AG09319 (cell line): ENCODE measurements at regions not wholly inside any gene's neighbourhood (a gene's known extent, or its start where the extent isn't known, plus 50 kb on each side); places are given as distances from the start of the nearest gene placed in this dataset.

Experiments
- DNase-seq: peaks from one replicate; pipeline ENCODE4 v3.0.0-alpha.2; 2010; ENCODE audit warnings: low read depth; ENCODE audit errors: extremely low read depth
- TF ChIP-seq, protein P1 (sequence below): IDR thresholded peaks from 2 replicates; pipeline ENCODE4 v1.5.1; 2011; ENCODE audit warnings: low read depth, mild to moderate bottlenecking, inconsistent platforms, low read length, moderate library complexity

DNA sequence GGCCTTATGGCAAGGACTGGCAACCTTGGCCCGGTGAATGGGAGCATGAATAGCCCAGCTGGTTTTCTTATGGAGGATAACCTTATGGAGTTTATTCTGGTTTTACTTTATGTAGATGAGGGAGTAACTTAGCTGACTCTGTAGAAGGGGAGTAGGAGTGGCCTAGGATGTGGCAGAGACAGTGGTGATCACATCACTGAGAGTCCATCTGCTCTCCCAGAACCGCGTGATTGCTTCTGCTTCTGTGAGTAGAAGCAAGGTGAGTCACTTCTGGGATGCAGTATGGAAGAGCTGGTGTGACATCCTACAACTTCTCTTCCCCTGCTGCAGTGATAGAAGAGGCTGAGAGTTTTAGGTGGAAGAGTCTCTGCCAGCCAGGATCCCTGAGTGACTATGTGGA is 129.2 kb downstream of the RPS24 start:
- no peak for DNase-seq
- TF ChIP-seq, protein P1, sequence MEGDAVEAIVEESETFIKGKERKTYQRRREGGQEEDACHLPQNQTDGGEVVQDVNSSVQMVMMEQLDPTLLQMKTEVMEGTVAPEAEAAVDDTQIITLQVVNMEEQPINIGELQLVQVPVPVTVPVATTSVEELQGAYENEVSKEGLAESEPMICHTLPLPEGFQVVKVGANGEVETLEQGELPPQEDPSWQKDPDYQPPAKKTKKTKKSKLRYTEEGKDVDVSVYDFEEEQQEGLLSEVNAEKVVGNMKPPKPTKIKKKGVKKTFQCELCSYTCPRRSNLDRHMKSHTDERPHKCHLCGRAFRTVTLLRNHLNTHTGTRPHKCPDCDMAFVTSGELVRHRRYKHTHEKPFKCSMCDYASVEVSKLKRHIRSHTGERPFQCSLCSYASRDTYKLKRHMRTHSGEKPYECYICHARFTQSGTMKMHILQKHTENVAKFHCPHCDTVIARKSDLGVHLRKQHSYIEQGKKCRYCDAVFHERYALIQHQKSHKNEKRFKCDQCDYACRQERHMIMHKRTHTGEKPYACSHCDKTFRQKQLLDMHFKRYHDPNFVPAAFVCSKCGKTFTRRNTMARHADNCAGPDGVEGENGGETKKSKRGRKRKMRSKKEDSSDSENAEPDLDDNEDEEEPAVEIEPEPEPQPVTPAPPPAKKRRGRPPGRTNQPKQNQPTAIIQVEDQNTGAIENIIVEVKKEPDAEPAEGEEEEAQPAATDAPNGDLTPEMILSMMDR = no peak

DNA sequence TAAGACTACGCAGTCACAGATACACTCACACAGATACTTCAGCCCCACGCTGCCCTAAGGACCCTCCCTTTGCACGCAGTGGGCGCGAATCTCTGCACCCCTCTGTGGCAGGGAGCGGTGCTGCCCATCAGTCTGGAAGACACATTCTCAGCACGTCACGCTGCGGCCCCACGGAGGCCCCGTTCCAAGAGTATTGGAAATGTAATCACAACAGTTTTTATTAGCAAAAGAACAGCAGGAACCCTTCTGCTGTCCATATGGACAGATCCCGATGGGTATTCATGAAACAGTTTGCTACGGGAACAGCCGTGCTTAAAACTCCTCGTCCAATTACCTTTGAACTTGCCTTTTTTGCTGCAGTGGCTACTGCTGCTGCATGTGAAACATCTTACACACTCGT is 131.0 kb downstream of the RPS24 start:
- no peak for DNase-seq
- TF ChIP-seq, protein P1 = no peak

DNA sequence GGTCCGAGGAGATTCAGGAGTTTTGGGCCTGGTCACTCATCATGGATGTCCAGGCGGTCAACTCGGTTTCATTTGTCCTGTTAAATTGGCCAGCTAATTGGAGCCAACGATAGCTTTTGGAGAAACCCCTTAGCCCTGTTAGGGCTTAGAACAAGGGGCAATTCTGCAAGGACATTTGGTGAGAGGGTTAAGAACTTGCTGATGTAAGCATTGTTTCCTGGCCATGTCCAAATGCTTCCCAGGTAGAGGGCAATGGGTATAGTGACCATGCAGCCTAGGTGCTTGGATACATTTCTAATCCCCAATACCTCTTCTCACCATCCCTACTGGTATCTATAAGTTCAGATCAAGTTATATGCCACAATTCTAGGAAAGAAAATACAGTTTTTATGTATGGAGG is 131.5 kb downstream of the RPS24 start:
- DNase-seq = no peak

GRCh38 chr10:78165617-78166016 is 132.0 kb downstream of the RPS24 start:
- TF ChIP-seq, protein P1 = no peak
- no peak for DNase-seq

More for the DNA sequence above, 131.5 kb downstream of the RPS24 start:
- TF ChIP-seq, protein P1 = no peak

DNA sequence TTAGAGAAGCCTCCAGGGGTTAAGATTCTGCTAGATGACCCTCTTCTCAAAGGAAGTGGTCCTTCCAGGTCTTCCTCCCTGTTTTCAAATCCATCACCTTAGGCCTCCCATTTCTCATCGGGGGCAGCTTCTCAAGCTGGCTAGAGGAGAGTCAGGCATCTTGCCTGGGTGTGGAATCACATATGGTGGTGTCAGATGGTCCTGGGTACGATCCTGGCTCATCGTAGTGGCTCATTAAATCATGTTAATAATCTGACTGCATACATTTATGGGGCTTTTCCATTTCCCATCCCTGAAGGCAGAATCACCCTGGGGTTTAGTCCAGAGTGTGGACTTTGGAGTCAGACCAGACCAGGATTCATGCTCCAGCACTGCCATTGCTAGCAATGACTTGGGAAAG is 132.6 kb downstream of the RPS24 start:
- DNase-seq = no peak

GRCh38 chr10:78169214-78169613 is 135.6 kb downstream of the RPS24 start:
- no peak for DNase-seq
- TF ChIP-seq, protein P1 = no peak

More for the DNA sequence above, 132.6 kb downstream of the RPS24 start:
- TF ChIP-seq, protein P1 = no peak

GRCh38 chr10:78170026-78170475 is 136.4 kb downstream of the RPS24 start:
- TF ChIP-seq, protein P1 = no peak
- DNase-seq = no peak
